ENCODE measurements at regions not wholly inside any gene's neighbourhood (a gene's known extent, or its start where the extent isn't known, plus 50 kb on each side); places are given as distances from the start of the nearest gene placed in this dataset.

DNA sequence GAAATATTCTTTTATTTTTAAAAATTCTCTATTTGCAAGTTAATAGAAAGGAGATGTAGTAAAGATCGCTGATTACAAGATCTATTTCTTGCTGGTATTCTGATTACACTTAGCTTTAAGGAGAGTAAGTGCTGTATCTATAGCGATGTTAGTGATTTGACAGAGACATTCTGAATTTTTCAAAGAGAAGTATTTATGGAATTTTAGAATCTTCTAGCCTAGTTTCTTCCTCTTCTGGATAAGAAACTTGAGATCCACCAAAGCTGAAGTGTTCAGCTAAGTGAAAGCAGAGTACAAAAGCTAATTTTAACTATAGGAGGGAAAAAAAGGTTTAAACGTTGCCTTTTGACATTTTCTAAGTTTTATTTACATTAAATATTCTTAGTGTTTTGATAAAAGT, 72.1 kb upstream of the RARB start:
- DNase-seq (ENCODE audit: low read depth), result no peak

DNA sequence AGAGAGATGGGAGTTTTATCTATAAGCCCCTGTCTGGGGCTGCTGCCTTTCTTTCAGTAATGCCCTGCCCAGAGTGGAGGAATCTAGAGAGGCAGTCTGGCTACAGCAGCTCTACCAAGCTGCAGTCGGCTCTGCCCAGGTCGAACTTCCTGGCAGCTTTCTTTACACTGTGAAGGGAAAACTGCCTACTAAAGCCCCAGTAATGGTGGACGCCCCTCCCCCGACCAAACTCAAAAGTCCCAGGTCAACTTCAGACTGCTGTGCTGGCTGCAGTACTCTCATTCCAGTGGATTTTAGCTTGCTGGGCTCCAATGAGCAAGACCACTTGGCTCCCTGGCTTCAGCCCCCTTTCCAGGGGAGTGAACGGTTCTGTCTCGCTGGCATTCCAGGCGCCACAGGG, 65.9 kb upstream of the RARB start:
- no peak for DNase-seq (ENCODE audit: low read depth)

DNA sequence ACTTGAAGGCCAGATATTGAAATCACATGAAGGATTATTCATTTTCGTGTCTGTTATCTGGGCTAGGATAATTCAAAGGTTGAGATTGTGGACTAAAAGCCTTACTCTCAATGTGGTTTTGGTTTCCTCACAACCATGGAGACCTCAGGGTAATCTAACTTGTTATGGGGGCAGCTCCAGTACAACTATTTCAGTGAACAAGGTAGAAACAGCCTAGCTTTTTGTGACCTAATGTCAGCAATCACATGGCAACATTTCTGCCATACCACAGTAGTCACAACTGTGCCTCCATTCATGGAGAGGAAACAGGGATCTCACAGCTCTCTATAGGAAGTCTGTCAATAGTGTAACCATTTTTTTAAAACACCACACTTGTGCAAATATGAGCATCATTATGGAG, 62.4 kb upstream of the RARB start:
- DNase-seq (ENCODE audit: low read depth), result no peak

DNA sequence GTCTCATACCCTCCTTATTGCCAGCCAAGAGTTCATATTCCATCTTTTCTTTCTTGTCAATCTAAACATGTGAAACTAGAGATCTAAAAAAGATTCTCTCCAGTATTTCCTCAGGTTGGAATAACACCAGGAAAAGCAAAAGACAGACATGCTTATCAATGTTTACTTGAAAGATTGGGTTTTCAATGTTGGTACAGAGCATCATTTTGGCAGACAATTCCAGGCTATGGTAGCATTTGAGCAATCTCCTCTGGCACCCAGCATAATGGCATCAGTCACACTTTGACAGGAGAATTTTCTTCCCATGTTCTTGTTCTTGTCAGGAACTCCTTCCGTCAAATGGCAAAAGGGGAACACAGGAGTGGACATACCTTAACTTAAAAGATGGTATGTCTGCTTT, 61.0 kb upstream of the RARB start:
- DNase-seq (ENCODE audit: low read depth), result no peak

DNA sequence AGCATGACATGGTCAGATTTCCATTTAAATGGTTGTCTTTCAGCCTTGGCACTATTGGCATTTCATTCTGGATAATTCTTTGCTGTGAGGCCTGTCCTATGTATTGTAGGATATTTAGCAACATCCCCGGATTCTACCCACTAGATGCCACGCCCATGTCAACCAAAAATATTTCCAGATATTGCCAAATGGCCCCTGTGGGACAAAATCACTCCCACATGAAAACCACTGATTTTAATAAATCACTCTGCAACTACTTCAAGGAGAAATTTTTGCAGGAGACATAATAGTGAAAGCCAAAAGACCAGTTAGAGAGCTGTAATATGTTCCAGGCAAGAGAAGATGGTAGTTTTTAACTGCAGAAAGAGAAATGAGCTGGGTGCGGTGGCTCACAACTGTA, 55.9 kb upstream of the RARB start:
- DNase-seq (ENCODE audit: low read depth), result no peak

DNA sequence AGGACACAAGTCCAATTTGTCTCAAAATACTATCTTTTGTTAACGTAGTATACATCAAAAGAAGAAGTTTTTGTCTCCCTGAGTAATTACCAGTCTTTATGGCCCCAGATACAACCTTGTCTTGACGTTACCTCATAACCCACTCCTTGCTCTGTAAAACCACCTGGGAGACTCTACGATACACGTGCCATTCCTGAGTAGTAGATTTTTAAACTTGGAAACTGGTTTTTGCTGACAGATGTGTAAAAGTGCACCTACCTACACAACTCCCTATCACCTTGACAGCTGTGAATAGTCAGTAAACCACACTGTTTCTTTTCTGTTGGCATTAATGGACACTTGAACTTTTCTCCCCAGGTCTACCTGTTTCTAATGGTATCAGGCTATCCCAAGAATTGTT, 51.7 kb upstream of the RARB start:
- DNase-seq (ENCODE audit: low read depth), result no peak

DNA sequence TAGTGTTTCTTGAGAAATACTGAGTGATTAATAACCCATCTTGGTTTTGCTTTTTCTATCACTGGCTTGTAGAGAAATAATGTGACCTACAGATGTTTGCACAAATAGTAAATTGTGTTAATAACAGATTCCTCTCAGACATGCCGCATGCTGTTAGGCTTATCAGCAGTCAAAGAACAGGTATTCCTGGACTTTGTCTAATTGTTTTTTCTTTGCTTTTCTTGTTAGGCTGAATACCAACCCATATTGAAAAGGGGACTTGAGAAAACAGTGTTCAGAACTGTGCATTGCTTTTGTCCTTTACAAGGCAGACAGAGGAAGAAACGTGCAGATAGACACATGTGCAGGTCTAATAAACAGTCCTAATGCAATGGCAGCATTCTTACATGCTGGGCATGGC, 51.0 kb upstream of the RARB start:
- DNase-seq (ENCODE audit: low read depth), result no peak

Measured in HS-27A (cell line).